ENCODE measurements at regions not wholly inside any gene's neighbourhood (a gene's known extent, or its start where the extent isn't known, plus 50 kb on each side); places are given as distances from the start of the nearest gene placed in this dataset.

GRCh38 chr4:123200051-123200940 is 196.3 kb upstream of the SPRY1 start:
- ATAC-seq = no peak
- intact Hi-C loops (cut with DNase I) = no loop called here

GRCh38 chr4:123204737-123205136 is 191.9 kb upstream of the SPRY1 start:
- H3K9me3 ChIP-seq = no peaks in the 10 kb centered on the region
- no peak overlapping the region for H3K27ac ChIP-seq
- intact Hi-C loops (cut with DNase I) = no loop called here
- DNase-seq = no peak
- no peaks in the 10 kb centered on the region for H3K36me3 ChIP-seq (replicated peaks in 1 of 2; ENCODE audit: insufficient read depth in 1 of 2, low read depth in 2 of 2)
- H3K4me1 ChIP-seq = no peaks in the 10 kb centered on the region
- H3K27me3 ChIP-seq = no peaks in the 10 kb centered on the region
- no peak for ATAC-seq
- no peak overlapping the region for H3K4me3 ChIP-seq
- TF ChIP-seq POLR2A (IDR thresholded peaks at IDR 0.05) = no peak
- no peak for TF ChIP-seq CTCF (IDR thresholded peaks at IDR 0.05)
- WGBS, 2 donors = 30 to 52% methylated on average over 1 of the region's 1 CpG

More at GRCh38 chr4:123200051-123200940, 196.3 kb upstream of the SPRY1 start:
- no peak overlapping the region for H3K27ac ChIP-seq
- TF ChIP-seq POLR2A (IDR thresholded peaks at IDR 0.05) (no peak), CTCF (IDR thresholded peaks at IDR 0.05) (no peak)
- no peaks in the 10 kb centered on the region for H3K36me3 ChIP-seq (replicated peaks in 1 of 2; ENCODE audit: insufficient read depth in 1 of 2, low read depth in 2 of 2)
- no peaks in the 10 kb centered on the region for H3K9me3 ChIP-seq
- no peak for DNase-seq
- no peaks in the 10 kb centered on the region for H3K27me3 ChIP-seq
- H3K4me3 ChIP-seq = no peak overlapping the region
- WGBS, 2 donors = 71 to 76% methylated on average over 7 of the region's 7 CpGs
- H3K4me1 ChIP-seq = no peaks in the 10 kb centered on the region

GRCh38 chr4:123206016-123206415 is 190.6 kb upstream of the SPRY1 start:
- no peaks in the 10 kb centered on the region for H3K36me3 ChIP-seq (replicated peaks in 1 of 2; ENCODE audit: insufficient read depth in 1 of 2, low read depth in 2 of 2)
- no peaks in the 10 kb centered on the region for H3K27me3 ChIP-seq
- no peaks in the 10 kb centered on the region for H3K9me3 ChIP-seq
- TF ChIP-seq CTCF (IDR thresholded peaks at IDR 0.05) (no peak), POLR2A (IDR thresholded peaks at IDR 0.05) (no peak)
- intact Hi-C loops (cut with DNase I) = no loop called here
- no peak overlapping the region for H3K27ac ChIP-seq
- DNase-seq (no peak), ATAC-seq (no peak)
- no peak overlapping the region for H3K4me3 ChIP-seq
- no peaks in the 10 kb centered on the region for H3K4me1 ChIP-seq
- 84 to 94% methylated on average over 3 of the region's 3 CpGs for WGBS, 2 donors

GRCh38 chr4:123209436-123209835 is 187.2 kb upstream of the SPRY1 start:
- ATAC-seq = no peak
- Histone ChIP-seq H3K36me3 (replicated peaks in 1 of 2; ENCODE audit: insufficient read depth in 1 of 2, low read depth in 2 of 2) (no peaks in the 10 kb centered on the region), H3K9me3 (no peaks in the 10 kb centered on the region), H3K27me3 (no peaks in the 10 kb centered on the region), H3K4me3 (no peak overlapping the region), H3K4me1 (no peaks in the 10 kb centered on the region), H3K27ac (no peak overlapping the region)
- TF ChIP-seq POLR2A (IDR thresholded peaks at IDR 0.05) (no peak), CTCF (IDR thresholded peaks at IDR 0.05) (no peak)
- intact Hi-C loops (cut with DNase I) = no loop called here
- no peak for DNase-seq
- 96 to 99% methylated on average over 4 of the region's 4 CpGs for WGBS, 2 donors

GRCh38 chr4:123215536-123215935 is 181.1 kb upstream of the SPRY1 start:
- Histone ChIP-seq H3K27me3 (no peaks in the 10 kb centered on the region), H3K4me1 (no peaks in the 10 kb centered on the region), H3K4me3 (no peak overlapping the region), H3K27ac (no peak overlapping the region), H3K9me3 (no peaks in the 10 kb centered on the region), H3K36me3 (replicated peaks in 1 of 2; ENCODE audit: insufficient read depth in 1 of 2, low read depth in 2 of 2) (no peaks in the 10 kb centered on the region)
- TF ChIP-seq CTCF (IDR thresholded peaks at IDR 0.05) (no peak), POLR2A (IDR thresholded peaks at IDR 0.05) (no peak)
- 88 to 91% methylated on average over 1 of the region's 1 CpG for WGBS, 2 donors
- intact Hi-C loops (cut with DNase I) = no loop called here
- DNase-seq (no peak), ATAC-seq (no peak)
